ENCODE measurements at regions not wholly inside any gene's neighbourhood (a gene's known extent, or its start where the extent isn't known, plus 50 kb on each side); places are given as distances from the start of the nearest gene placed in this dataset.

GRCh38 chr14:27371868-27372267, 774.0 kb upstream of the NOVA1 start:
- TF ChIP-seq, protein P1, sequence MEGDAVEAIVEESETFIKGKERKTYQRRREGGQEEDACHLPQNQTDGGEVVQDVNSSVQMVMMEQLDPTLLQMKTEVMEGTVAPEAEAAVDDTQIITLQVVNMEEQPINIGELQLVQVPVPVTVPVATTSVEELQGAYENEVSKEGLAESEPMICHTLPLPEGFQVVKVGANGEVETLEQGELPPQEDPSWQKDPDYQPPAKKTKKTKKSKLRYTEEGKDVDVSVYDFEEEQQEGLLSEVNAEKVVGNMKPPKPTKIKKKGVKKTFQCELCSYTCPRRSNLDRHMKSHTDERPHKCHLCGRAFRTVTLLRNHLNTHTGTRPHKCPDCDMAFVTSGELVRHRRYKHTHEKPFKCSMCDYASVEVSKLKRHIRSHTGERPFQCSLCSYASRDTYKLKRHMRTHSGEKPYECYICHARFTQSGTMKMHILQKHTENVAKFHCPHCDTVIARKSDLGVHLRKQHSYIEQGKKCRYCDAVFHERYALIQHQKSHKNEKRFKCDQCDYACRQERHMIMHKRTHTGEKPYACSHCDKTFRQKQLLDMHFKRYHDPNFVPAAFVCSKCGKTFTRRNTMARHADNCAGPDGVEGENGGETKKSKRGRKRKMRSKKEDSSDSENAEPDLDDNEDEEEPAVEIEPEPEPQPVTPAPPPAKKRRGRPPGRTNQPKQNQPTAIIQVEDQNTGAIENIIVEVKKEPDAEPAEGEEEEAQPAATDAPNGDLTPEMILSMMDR (IDR thresholded peaks at IDR 0.05): no peak
- TF ChIP-seq POLR2A (IDR thresholded peaks at IDR 0.05): no peak
